SW480 (cell line): ENCODE measurements at regions not wholly inside any gene's neighbourhood (a gene's known extent, or its start where the extent isn't known, plus 50 kb on each side); places are given as distances from the start of the nearest gene placed in this dataset.

Source experiments
- DNase-seq: peaks from one replicate; pipeline ENCODE4 v3.0.0-alpha.2; 2016; ENCODE audit warnings: low spot score

DNA sequence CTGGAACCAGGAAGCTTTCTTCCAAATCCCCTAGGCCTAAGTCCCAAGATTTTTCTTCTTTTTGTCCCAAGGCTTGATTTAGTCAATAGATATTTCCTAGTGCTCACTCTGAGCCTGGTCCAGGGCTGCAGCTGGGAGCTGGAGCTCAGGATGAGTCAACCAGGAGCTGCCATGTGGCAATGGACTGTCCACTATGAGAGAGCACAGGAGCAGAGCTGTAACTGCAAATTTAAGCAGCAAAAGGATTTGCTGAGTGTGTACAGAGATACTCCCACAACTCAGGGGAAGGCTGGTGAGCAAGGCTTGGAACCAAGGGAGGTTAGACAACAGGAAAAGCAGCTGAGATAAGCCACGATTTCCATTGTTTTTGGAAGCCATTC is 92.1 kb upstream of the CXCL12 start:
- DNase-seq, result no peak

- no peak for DNase-seq
Measured at GRCh38 chr10:44478040-44478439, 93.1 kb upstream of the CXCL12 start.

- DNase-seq, result no peak
Measured at GRCh38 chr10:44478876-44479705, 94.2 kb upstream of the CXCL12 start.

DNA sequence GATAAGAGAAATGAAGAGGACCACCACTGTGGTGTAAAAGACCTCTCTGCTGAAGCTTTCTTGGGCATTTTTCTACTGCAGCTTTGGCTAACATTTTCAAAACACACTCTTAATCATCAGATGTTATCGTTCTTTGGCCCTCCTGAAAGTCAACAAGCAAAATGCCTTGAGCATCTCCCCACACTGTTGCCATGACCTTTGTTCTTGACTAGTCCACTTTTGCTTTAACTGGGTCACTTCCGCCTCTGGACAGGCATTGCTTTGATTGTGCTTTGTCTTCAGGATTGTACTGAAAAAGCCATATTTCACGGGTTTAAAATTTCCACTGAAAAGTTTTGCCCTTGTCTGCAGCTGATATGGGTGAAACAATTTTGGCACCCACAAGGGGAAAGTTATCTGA is 107.8 kb upstream of the CXCL12 start:
- DNase-seq, result no peak

DNA sequence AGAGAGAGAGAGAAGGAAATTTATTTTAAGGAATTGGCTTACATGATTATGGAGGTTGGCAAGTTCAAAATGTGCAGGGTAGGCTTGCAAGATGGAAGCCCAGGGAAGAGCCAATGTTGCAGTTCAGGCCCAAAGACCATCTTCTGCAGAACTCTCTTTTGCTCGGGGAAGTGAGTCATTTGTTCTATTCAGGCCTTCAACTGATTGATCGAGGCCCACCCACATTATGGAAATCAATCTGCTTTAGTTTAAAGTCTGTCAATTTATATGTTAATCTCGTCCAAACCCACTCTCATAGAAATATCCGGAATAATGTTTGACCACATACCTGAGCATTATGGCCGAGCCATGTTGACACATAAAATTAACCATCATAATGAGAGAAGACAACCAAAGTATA is 113.3 kb upstream of the CXCL12 start:
- no peak for DNase-seq

DNA sequence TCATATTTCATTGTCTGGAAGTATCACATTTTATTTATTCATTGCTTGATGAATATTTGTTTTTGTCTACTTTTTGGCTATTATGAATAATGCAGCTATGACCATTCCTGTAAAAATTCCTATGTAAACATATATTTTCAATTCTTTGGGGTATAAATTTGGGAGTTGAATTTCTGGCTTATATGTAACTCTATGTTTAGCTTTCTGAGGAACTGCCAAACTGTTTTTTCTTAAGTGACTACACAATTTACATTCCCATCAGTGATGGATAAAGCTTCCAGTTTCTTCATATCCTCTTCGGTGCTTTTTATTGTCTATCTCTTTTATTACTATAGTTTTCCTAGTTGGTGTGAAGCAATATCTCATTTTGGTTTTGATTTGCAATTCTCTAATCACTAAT is 115.6 kb upstream of the CXCL12 start:
- no peak for DNase-seq

GRCh38 chr10:44506386-44506785 is 121.5 kb upstream of the CXCL12 start:
- no peak for DNase-seq

GRCh38 chr10:44510379-44511115 is 125.7 kb upstream of the CXCL12 start:
- no peak for DNase-seq

GRCh38 chr10:44511166-44511565 is 126.3 kb upstream of the CXCL12 start:
- no peak for DNase-seq

GRCh38 chr10:44511601-44512000 is 126.7 kb upstream of the CXCL12 start:
- no peak for DNase-seq

- DNase-seq, result no peak
Measured at GRCh38 chr10:44512431-44513022, 127.6 kb upstream of the CXCL12 start.

- no peak for DNase-seq
Measured at GRCh38 chr10:44513591-44513990, 128.7 kb upstream of the CXCL12 start.

GRCh38 chr10:44516891-44517290 is 132.0 kb upstream of the CXCL12 start:
- DNase-seq, result no peak

- DNase-seq, result no peak
Measured at GRCh38 chr10:44517635-44518034, 132.7 kb upstream of the CXCL12 start.

DNA sequence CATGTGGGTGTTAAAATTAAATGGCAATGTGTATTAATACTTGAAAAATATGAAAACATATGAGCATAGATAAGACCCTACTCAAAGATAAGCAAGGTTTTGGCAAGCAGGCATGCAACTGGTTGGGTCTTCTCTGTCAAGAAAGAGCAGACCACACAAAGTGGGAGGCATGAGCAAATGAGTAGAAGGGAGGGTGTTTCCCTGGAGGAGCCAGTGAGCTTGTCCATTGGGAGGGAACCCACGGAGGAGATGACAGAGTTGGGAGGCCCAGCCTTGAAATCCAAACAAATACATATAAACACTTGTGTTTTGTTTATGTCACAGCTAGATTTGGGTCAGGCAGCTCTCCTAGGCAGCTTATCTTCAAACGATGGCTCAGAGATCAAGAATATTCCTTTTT is 134.5 kb upstream of the CXCL12 start:
- DNase-seq, result no peak

- DNase-seq, result no peak
Measured at GRCh38 chr10:44520651-44521050, 135.8 kb upstream of the CXCL12 start.

DNA sequence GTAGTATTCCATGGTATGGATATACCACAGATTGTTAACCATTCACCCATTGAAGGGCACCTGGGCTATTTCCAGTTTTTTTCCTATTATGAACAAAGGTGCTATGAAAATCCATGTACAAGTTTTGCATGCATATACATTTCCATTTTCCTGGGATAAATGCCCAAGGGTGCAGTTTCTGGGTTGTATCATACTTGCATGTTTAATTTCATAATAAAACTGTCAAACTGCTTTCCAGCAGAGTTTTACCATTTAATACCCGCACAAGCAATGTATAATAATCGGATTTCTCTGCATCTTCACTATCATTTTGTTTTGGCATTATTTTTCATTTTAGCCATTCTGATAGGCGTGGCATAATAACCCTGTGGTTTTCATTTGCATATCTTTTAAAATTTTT is 154.3 kb upstream of the CXCL12 start:
- no peak for DNase-seq

GRCh38 chr10:44552726-44553125 is 167.8 kb upstream of the CXCL12 start:
- DNase-seq, result no peak

GRCh38 chr10:44557596-44558191 is 172.8 kb upstream of the CXCL12 start:
- no peak for DNase-seq

- no peak for DNase-seq
Measured at GRCh38 chr10:44558521-44558920, 173.6 kb upstream of the CXCL12 start.

- DNase-seq, result no peak
Measured at GRCh38 chr10:44564361-44564760, 179.5 kb upstream of the CXCL12 start.

- DNase-seq, result no peak
Measured at GRCh38 chr10:44564790-44565189, 179.9 kb upstream of the CXCL12 start.

GRCh38 chr10:44566786-44567185 is 181.9 kb upstream of the CXCL12 start:
- no peak for DNase-seq
